ENCODE measurements at regions not wholly inside any gene's neighbourhood (a gene's known extent, or its start where the extent isn't known, plus 50 kb on each side); places are given as distances from the start of the nearest gene placed in this dataset.

DNA sequence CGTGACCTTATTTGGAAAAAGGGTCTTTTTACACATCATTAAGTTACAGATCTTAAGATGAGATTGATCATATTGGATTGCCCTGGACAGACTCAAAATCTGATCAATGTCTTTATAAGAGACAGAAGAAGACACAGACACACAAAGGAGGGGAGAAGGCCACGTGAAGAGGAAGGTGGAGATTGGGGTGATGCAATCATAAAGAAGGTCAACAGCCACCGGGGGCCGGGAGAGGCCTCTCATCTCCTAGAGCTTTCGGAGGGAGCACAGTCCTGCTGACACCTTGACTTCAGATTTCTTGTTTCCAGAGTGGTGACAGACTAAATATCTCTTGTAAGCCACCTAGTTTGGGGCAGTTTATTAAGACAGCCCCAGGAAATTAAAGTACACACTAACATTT is 204.6 kb upstream of the CSF3R start:
- DNase-seq (ENCODE audit: low spot score) = no peak

DNA sequence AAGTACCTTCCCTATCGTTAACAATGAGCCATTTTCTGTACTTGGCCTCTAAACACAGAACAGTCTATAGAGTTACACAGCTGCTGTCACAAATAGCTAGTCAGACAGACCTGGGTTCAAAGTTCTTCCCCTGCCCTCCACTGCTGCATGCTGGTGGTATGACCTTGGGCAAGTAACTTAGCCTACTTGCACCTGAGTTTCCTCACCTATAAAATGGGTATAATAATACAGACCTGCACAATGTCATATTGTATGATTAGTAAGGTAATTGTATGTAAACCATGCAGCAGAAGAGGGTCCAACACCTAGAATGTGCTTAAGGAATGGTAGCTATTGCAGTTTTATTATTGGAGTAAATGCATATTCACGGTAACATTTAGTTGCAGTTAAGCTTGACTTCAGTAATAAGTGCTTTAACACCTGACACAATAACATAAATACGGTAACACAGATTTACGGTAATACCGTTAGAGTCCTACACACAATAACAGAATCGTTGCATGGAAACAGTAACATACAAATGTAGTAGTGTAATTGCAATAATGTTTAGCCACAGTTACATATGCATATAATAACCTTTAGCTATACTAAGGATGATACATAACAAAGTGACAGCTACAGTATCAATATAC is 193.3 kb upstream of the CSF3R start:
- DNase-seq (ENCODE audit: low spot score) = no peak

DNA sequence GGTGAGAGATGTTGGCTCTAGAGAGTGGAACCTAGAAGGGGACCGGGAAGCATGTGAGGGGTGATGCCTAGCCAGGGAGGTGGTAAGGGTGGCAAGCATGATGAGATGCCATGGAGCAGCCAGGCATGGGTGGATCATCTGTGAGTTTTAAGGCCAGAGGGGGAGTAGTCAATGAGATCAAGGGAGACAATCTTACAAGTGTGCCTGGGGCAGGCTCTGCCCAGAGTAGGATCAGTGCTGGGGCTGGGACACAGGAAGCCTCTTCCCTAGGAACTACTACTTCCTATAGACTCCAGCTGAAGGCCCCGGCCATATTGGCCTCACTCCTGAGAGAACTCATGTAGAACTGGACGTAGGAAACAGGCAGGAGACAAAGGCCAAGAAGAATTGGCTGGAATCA is 192.4 kb upstream of the CSF3R start:
- no peak for DNase-seq (ENCODE audit: low spot score)

DNA sequence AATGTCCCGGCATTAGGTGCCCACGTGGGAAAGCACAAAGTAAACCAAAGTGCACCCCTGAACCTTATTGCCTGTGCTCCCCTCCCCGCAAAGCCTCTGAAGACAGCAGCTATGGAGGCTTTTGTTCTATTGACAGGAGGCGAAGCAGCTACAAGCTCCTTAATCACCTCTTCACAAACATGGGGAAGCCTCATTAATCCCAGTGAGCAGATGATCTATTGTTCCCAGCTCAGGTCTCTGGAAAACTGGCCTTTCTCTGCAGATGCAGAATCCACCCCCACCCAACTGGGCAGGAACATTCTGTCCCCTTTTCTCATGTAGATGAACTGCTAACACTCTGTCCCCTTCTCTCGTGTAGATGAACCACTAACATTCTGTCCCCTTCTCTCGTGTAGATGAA is 190.5 kb upstream of the CSF3R start:
- DNase-seq (ENCODE audit: low spot score) = no peak

- no peak for DNase-seq (ENCODE audit: low spot score)
These were observed 186.5 kb upstream of the CSF3R start for GRCh38 chr1:36669262-36669661.

DNA sequence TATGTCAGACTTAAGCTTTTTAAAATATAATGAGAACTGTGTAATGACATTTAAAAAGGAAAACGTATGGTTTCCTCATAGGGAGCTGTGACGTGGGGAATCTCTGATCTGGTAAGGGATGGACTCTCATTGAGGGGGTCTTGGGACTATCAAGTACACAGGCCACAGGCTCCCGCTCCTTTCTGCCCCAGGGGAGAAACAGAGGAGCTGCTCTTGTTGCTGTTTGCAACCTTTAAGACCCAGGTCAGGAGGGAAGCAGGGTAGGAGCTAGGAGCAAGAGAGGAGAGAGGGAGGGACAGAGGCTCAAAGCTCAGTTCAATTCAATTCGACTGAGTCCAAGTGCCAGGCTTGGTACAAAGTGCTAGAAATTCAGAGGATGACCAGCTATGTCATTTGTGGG is 185.1 kb upstream of the CSF3R start:
- no peak for DNase-seq (ENCODE audit: low spot score)

- no peak for DNase-seq (ENCODE audit: low spot score)
These were observed 184.5 kb upstream of the CSF3R start for GRCh38 chr1:36667256-36667655.

GRCh38 chr1:36665478-36666080 is 182.9 kb upstream of the CSF3R start:
- DNase-seq (ENCODE audit: low spot score) = no peak

GRCh38 chr1:36664571-36665287 is 182.0 kb upstream of the CSF3R start:
- DNase-seq (ENCODE audit: low spot score) = no peak

- DNase-seq (ENCODE audit: low spot score) = no peak
These were observed 181.2 kb upstream of the CSF3R start for GRCh38 chr1:36663772-36664430.

GRCh38 chr1:36658838-36659237 is 176.1 kb upstream of the CSF3R start:
- no peak for DNase-seq (ENCODE audit: low spot score)

GRCh38 chr1:36657826-36658225 is 175.1 kb upstream of the CSF3R start:
- peak; percentile 42 for DNase-seq (ENCODE audit: low spot score)

GRCh38 chr1:36656838-36657237 is 174.1 kb upstream of the CSF3R start:
- no peak for DNase-seq (ENCODE audit: low spot score)

GRCh38 chr1:36656271-36656670 is 173.6 kb upstream of the CSF3R start:
- DNase-seq (ENCODE audit: low spot score) = no peak

GRCh38 chr1:36654586-36654985 is 171.9 kb upstream of the CSF3R start:
- DNase-seq (ENCODE audit: low spot score) = no peak

DNA sequence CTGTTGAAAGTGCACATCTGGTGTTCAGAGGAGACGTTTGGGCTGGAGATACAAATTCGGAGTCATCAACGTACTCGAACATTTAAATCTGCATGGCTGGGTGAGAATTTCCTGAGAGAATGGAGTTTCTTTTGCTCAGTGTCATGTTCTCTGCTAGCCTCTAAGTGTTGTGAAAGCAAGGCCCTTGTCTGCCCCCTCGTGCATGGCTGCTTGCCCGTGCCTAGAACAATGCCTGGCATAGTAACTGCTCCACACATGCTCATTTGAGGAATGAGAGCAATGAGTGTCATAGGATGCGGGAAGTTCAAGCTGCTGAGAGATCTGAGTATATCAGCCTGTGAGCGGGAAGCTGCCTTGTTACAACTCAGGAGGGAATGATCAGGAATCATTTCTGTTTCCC is 171.1 kb upstream of the CSF3R start:
- DNase-seq (ENCODE audit: low spot score) = peak; percentile 96

- DNase-seq (ENCODE audit: low spot score) = no peak
These were observed 169.9 kb upstream of the CSF3R start for GRCh38 chr1:36652586-36652985.

- no peak for DNase-seq (ENCODE audit: low spot score)
These were observed 169.3 kb upstream of the CSF3R start for GRCh38 chr1:36652011-36652410.

- no peak for DNase-seq (ENCODE audit: low spot score)
These were observed 168.6 kb upstream of the CSF3R start for GRCh38 chr1:36651176-36651910.

DNA sequence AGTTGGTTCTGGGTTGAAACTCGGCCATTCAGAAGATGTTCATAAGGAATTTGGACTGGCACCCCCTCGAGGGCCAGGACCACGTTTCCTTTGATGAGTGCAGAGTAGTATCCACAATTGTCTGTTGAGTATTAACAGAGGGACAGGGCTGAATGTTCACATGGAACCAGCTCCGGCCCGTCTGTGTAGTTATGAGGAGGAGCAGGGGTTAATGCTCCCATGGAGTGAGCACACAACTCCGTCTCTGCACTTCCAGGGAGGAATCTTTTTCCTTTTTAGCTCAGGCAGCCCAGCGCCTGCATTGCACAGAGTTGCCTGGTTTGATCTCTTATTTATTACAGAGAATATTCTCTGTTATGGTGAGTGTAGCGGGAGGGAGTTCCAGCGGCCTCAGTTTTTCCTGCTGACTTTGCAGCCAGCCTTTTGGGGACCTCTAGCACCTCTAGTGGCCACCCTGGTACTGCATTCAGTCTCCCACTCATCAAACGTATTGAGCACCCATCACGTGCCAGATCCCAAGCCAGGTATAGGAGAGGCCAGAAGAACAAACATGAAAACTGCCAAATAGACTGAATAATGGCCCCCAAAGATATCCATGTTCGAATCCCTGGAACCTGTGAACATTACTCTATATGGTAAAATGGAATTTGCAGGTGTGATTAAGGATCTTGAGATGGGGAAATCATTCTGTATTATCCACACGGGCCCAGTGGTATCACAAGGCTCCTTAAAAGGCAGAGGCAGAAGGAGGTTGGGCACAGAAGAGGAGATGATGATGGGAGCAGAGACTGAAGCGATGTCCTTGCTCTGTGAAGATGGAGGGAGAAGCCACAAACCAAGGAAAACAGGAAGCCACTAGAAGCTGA is 167.7 kb upstream of the CSF3R start:
- DNase-seq (ENCODE audit: low spot score) = peak; percentile 49

DNA sequence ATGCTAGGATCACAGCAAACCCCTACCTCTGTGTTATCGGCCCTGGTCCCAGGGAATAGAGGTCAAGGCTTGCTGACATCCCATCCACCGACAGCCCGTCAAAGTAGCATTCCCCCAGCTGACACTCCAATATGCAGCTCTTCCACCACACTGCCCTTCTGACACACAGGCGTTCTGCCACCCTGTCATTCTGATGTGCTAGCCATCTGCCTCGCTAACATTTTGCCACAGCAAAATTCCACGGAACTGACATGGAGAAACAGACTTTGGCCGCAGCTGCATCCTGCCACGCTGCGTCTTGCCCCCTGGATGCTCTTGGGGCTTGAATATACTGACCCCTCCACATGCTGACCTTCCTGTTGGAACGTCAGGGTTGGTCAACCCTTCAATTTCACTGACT is 163.2 kb upstream of the CSF3R start:
- DNase-seq (ENCODE audit: low spot score) = no peak
